AG04450 (cell line): ENCODE measurements at regions not wholly inside any gene's neighbourhood (a gene's known extent, or its start where the extent isn't known, plus 50 kb on each side); places are given as distances from the start of the nearest gene placed in this dataset.

ENCODE experiments used
- CTCF ChIA-PET: fragments of 300-600, 350-600 bp; formaldehyde crosslinking; extraction: SDS; loops from one replicate; lab custom pipeline; 2022; ENCODE audit warnings: antibody characterized with exemption, inconsistent platforms; lab: Charles Lee
- POLR2A ChIA-PET: fragments of 350-600 bp; formaldehyde crosslinking; extraction: SDS; loops from one replicate; lab custom pipeline; 2021; ENCODE audit warnings: antibody characterized with exemption, inconsistent platforms; lab: Yijun Ruan, JAX
- DNase-seq: peaks from one replicate; pipeline ENCODE4 v3.0.0-alpha.2; 2011; ENCODE audit warnings: low read depth, low spot score
- H3K27ac ChIP-seq: one replicate; pipeline ENCODE4 v1.5.1; 2012; ENCODE audit warnings: low read depth, low read length, control low read depth
- H3K27me3 ChIP-seq: one replicate; pipeline ENCODE4 v1.6.0; 2012; ENCODE audit warnings: low read length; ENCODE audit not compliant: control insufficient read depth, insufficient read depth
- H3K4me3 ChIP-seq: 2 replicates; pipeline ENCODE4 v1.5.1; 2011; ENCODE audit warnings: mild to moderate bottlenecking, low read depth, low read length, control low read depth
- H3K9me3 ChIP-seq: 2 replicates; pipeline ENCODE4 v1.5.1; 2012; ENCODE audit warnings: low read length; ENCODE audit not compliant: control insufficient read depth, insufficient read depth
- TF ChIP-seq, protein P1 (sequence below): IDR thresholded peaks from 2 replicates; pipeline ENCODE4 v1.5.1; 2011; ENCODE audit warnings: low read depth, low read length, control low read depth, inconsistent platforms

- Histone ChIP-seq H3K27ac (no peak overlapping the region), H3K4me3 (no peak overlapping the region), H3K9me3 (no peaks in the 10 kb centered on the region), H3K27me3 (no peaks in the 10 kb centered on the region)
- no peak for DNase-seq
- ChIA-PET CTCF (no interaction called here), POLR2A (no interaction called here)
- TF ChIP-seq, protein P1, sequence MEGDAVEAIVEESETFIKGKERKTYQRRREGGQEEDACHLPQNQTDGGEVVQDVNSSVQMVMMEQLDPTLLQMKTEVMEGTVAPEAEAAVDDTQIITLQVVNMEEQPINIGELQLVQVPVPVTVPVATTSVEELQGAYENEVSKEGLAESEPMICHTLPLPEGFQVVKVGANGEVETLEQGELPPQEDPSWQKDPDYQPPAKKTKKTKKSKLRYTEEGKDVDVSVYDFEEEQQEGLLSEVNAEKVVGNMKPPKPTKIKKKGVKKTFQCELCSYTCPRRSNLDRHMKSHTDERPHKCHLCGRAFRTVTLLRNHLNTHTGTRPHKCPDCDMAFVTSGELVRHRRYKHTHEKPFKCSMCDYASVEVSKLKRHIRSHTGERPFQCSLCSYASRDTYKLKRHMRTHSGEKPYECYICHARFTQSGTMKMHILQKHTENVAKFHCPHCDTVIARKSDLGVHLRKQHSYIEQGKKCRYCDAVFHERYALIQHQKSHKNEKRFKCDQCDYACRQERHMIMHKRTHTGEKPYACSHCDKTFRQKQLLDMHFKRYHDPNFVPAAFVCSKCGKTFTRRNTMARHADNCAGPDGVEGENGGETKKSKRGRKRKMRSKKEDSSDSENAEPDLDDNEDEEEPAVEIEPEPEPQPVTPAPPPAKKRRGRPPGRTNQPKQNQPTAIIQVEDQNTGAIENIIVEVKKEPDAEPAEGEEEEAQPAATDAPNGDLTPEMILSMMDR, result no peak
These were observed 443.1 kb upstream of the FMR1 start for GRCh38 chrX:147468600-147468999.

- no peaks in the 10 kb centered on the region for H3K9me3 ChIP-seq
- no peaks in the 10 kb centered on the region for H3K27me3 ChIP-seq
- TF ChIP-seq, protein P1, result no peak
- no peak overlapping the region for H3K4me3 ChIP-seq
- DNase-seq, result no peak
- POLR2A ChIA-PET, result no interaction called here
- CTCF ChIA-PET, result interaction anchor here (0.6 kb wide), 1 partner anchor 174 kb away, joined by 3 read pairs; no protein-coding TSS in a partner anchor
- no peak overlapping the region for H3K27ac ChIP-seq
These were observed 435.7 kb upstream of the FMR1 start for GRCh38 chrX:147476008-147476407.

DNA sequence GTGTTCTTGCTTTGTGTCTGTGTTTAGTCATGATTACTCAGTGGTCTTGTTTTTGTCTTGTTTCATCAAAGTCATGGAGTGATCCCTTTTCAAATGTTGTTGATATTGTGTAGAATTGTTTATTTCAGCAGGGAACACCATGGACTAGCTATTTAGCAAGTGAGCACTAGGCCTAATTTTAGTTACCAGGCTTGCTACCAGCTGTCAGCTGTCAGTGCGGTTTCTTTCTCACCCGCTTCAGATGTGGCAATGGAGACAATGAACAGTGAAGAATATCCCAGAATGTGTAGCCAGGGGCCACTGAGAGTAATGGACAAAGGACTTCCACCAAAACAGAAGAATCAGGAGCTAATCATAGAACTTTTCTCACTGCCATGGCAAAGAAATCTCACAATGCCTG, 432.8 kb upstream of the FMR1 start:
- no peaks in the 10 kb centered on the region for H3K27me3 ChIP-seq
- H3K4me3 ChIP-seq, result no peak overlapping the region
- ChIA-PET CTCF (no interaction called here), POLR2A (no interaction called here)
- no peaks in the 10 kb centered on the region for H3K9me3 ChIP-seq
- TF ChIP-seq, protein P1, result no peak
- no peak overlapping the region for H3K27ac ChIP-seq
- no peak for DNase-seq

GRCh38 chrX:147485207-147485606, 426.5 kb upstream of the FMR1 start:
- DNase-seq, result no peak
- Histone ChIP-seq H3K9me3 (peaks cover 10% of the 10 kb centered on the region), H3K27ac (no peak overlapping the region), H3K27me3 (no peaks in the 10 kb centered on the region), H3K4me3 (no peak overlapping the region)
- CTCF ChIA-PET, result no interaction called here
- TF ChIP-seq, protein P1, result no peak
- POLR2A ChIA-PET, result no interaction called here

GRCh38 chrX:147494365-147494764, 417.4 kb upstream of the FMR1 start:
- POLR2A ChIA-PET, result no interaction called here
- no peak for DNase-seq
- CTCF ChIA-PET, result no interaction called here
- Histone ChIP-seq H3K27ac (no peak overlapping the region), H3K27me3 (no peaks in the 10 kb centered on the region), H3K4me3 (no peak overlapping the region), H3K9me3 (no peaks in the 10 kb centered on the region)
- TF ChIP-seq, protein P1, result no peak
